WTC11 (cell line): ENCODE measurements at regions not wholly inside any gene's neighbourhood (a gene's known extent, or its start where the extent isn't known, plus 50 kb on each side); places are given as distances from the start of the nearest gene placed in this dataset.

Experiments
- ATAC-seq: fragments of 200-7000 bp; cut with Tn5 transposase; 2 replicates; pipeline ENCODE4 v1.10.0; 2021; ENCODE audit warnings: mild to moderate bottlenecking, moderate library complexity
- CTCF ChIA-PET: fragments of 300-600 bp; sonication (Branson Sonifier 250); formaldehyde crosslinking; loops from one replicate; lab custom pipeline; 2021; ENCODE audit warnings: antibody characterized with exemption; lab: Charles Lee
- POLR2A ChIA-PET: fragments of 350-600 bp; sonication (Branson Sonifier 250); formaldehyde crosslinking; loops from one replicate; lab custom pipeline; 2021; ENCODE audit warnings: antibody characterized with exemption; lab: Charles Lee
- DNase-seq: peaks from one replicate; pipeline ENCODE4 v3.0.0; 2021; ENCODE audit warnings: low spot score
- H3K27ac Mint-ChIP-seq: 2 replicates; pipeline ENCODE4 v1.8.0; 2021; ENCODE audit warnings: mixed read lengths
- H3K27me3 Mint-ChIP-seq: 2 replicates; pipeline ENCODE4 v1.8.0; 2021; ENCODE audit warnings: low read depth, mild to moderate bottlenecking, moderate library complexity, mixed read lengths
- H3K36me3 Mint-ChIP-seq: 2 replicates; pipeline ENCODE4 v1.8.0; 2021; ENCODE audit warnings: mixed read lengths
- H3K4me1 Mint-ChIP-seq: 2 replicates; pipeline ENCODE4 v1.8.0; 2022; ENCODE audit warnings: mixed read lengths
- H3K4me3 Mint-ChIP-seq: 2 replicates; pipeline ENCODE4 v1.8.0; 2021; ENCODE audit warnings: mild to moderate bottlenecking, moderate library complexity, mixed read lengths
- H3K9me3 Mint-ChIP-seq: 2 replicates; pipeline ENCODE4 v1.8.0; 2021; ENCODE audit warnings: mixed read lengths
- AFF4 ChIP-seq: sonication (generic); formaldehyde crosslinking; IDR thresholded peaks from 2 replicates; pipeline ENCODE4 v1.8.1; 2023; ENCODE audit warnings: mild to moderate bottlenecking, missing genetic modification reagents, borderline replicate concordance
- ATF1 ChIP-seq: sonication (generic); formaldehyde crosslinking; IDR thresholded peaks from 2 replicates; pipeline ENCODE4 v1.8.1; 2023; ENCODE audit warnings: mild to moderate bottlenecking, moderate library complexity, missing genetic modification reagents
- GABPB1 ChIP-seq: sonication (generic); formaldehyde crosslinking; IDR thresholded peaks from 2 replicates; pipeline ENCODE4 v1.8.1; 2023; ENCODE audit warnings: mild to moderate bottlenecking, missing genetic modification reagents
- HMGA2 ChIP-seq: fragments of 250-450 bp; sonication (Bioruptor Pico); IDR thresholded peaks from 2 replicates; pipeline ENCODE4 v1.4.0; 2021; ENCODE audit warnings: mild to moderate bottlenecking, moderate library complexity
- IRF1 ChIP-seq: sonication (generic); formaldehyde crosslinking; IDR thresholded peaks from 2 replicates; pipeline ENCODE4 v1.8.0; 2023; ENCODE audit warnings: missing genetic modification reagents
- JAZF1 ChIP-seq: fragments of 250-450 bp; sonication (Bioruptor Pico); IDR thresholded peaks from 2 replicates; pipeline ENCODE4 v1.9.0; 2021; ENCODE audit warnings: moderate library complexity, mild to moderate bottlenecking, inconsistent platforms
- KAT7 ChIP-seq: sonication (generic); formaldehyde crosslinking; IDR thresholded peaks from 2 replicates; pipeline ENCODE4 v1.8.1; 2023; ENCODE audit warnings: missing genetic modification reagents, mild to moderate bottlenecking, borderline replicate concordance
- NFATC4 ChIP-seq: fragments of 250-450 bp; sonication (Bioruptor Pico); IDR thresholded peaks from 2 replicates; pipeline ENCODE4 v1.9.0; 2021; ENCODE audit warnings: mild to moderate bottlenecking
- SMAD3 ChIP-seq: sonication (generic); formaldehyde crosslinking; IDR thresholded peaks from 2 replicates; pipeline ENCODE4 v1.8.0; 2022; ENCODE audit warnings: missing genetic modification reagents, mild to moderate bottlenecking, borderline replicate concordance
- TCF7 ChIP-seq: sonication (generic); formaldehyde crosslinking; IDR thresholded peaks from 2 replicates; pipeline ENCODE4 v1.8.0; 2022; ENCODE audit warnings: mild to moderate bottlenecking, low read depth, missing genetic modification reagents, moderate library complexity
- TEAD1 ChIP-seq: sonication (generic); formaldehyde crosslinking; IDR thresholded peaks from 2 replicates; pipeline ENCODE4 v1.8.0; 2022; ENCODE audit warnings: mild to moderate bottlenecking, missing genetic modification reagents
- ZNF263 ChIP-seq: sonication (generic); formaldehyde crosslinking; IDR thresholded peaks from 2 replicates; pipeline ENCODE4 v1.8.1; 2022; ENCODE audit warnings: low read depth, mild to moderate bottlenecking, moderate library complexity, missing genetic modification reagents
- ZNF396 ChIP-seq: fragments of 250-450 bp; sonication (Bioruptor Pico); IDR thresholded peaks from 2 replicates; pipeline ENCODE4 v1.8.0; 2021; ENCODE audit warnings: mild to moderate bottlenecking, moderate library complexity, borderline replicate concordance
- ZNF512 ChIP-seq: sonication (generic); formaldehyde crosslinking; IDR thresholded peaks from 2 replicates; pipeline ENCODE4 v1.8.1; 2022; ENCODE audit warnings: missing genetic modification reagents, borderline replicate concordance
- TF ChIP-seq, protein P1 (sequence below): sonication (generic); formaldehyde crosslinking; IDR thresholded peaks from 2 replicates; pipeline ENCODE4 v1.8.0; 2022; ENCODE audit warnings: missing genetic modification reagents
- TF ChIP-seq, protein P2 (sequence below): sonication (generic); formaldehyde crosslinking; IDR thresholded peaks from 2 replicates; pipeline ENCODE4 v1.8.1; 2023; ENCODE audit warnings: mild to moderate bottlenecking, missing genetic modification reagents

GRCh38 chr7:94149789-94150545 is 145.8 kb upstream of the BET1 start:
- Mint-ChIP-seq H3K4me1 (peaks cover 5% of the 10 kb centered on the region), H3K27ac (no peak overlapping the region), H3K9me3 (no peaks in the 10 kb centered on the region), H3K36me3 (no peaks in the 10 kb centered on the region), H3K4me3 (no peak overlapping the region), H3K27me3 (peaks cover 10% of the 10 kb centered on the region; the same call in 1 of the 2 replicates)
- ATAC-seq (no peak), DNase-seq (no peak)
- TF ChIP-seq IRF1 (CRISPR knock-in tag): no peak
- TF ChIP-seq, protein P1, sequence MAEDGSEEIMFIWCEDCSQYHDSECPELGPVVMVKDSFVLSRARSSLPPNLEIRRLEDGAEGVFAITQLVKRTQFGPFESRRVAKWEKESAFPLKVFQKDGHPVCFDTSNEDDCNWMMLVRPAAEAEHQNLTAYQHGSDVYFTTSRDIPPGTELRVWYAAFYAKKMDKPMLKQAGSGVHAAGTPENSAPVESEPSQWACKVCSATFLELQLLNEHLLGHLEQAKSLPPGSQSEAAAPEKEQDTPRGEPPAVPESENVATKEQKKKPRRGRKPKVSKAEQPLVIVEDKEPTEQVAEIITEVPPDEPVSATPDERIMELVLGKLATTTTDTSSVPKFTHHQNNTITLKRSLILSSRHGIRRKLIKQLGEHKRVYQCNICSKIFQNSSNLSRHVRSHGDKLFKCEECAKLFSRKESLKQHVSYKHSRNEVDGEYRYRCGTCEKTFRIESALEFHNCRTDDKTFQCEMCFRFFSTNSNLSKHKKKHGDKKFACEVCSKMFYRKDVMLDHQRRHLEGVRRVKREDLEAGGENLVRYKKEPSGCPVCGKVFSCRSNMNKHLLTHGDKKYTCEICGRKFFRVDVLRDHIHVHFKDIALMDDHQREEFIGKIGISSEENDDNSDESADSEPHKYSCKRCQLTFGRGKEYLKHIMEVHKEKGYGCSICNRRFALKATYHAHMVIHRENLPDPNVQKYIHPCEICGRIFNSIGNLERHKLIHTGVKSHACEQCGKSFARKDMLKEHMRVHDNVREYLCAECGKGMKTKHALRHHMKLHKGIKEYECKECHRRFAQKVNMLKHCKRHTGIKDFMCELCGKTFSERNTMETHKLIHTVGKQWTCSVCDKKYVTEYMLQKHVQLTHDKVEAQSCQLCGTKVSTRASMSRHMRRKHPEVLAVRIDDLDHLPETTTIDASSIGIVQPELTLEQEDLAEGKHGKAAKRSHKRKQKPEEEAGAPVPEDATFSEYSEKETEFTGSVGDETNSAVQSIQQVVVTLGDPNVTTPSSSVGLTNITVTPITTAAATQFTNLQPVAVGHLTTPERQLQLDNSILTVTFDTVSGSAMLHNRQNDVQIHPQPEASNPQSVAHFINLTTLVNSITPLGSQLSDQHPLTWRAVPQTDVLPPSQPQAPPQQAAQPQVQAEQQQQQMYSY: no peak
- no peak for TF ChIP-seq ATF1 (CRISPR knock-in tag)
- ChIA-PET CTCF (no interaction called here), POLR2A (no interaction called here)

GRCh38 chr7:94154182-94154581 is 150.0 kb upstream of the BET1 start:
- H3K36me3 Mint-ChIP-seq: no peaks in the 10 kb centered on the region
- ATAC-seq (no peak), DNase-seq (no peak)
- ChIA-PET POLR2A (no interaction called here), CTCF (no interaction called here)
- H3K4me3 Mint-ChIP-seq: no peak overlapping the region
- peaks cover 10% of the 10 kb centered on the region; the same call in 1 of the 2 replicates for H3K27me3 Mint-ChIP-seq
- H3K9me3 Mint-ChIP-seq: peaks cover 4% of the 10 kb centered on the region; the same call in 1 of the 2 replicates
- peaks cover 4% of the 10 kb centered on the region for H3K4me1 Mint-ChIP-seq
- TF ChIP-seq TEAD1 (no peak), HMGA2 (peak; percentile 95)
- TF ChIP-seq, all 79 proteins: peak for 1
- H3K27ac Mint-ChIP-seq: no peak overlapping the region

DNA sequence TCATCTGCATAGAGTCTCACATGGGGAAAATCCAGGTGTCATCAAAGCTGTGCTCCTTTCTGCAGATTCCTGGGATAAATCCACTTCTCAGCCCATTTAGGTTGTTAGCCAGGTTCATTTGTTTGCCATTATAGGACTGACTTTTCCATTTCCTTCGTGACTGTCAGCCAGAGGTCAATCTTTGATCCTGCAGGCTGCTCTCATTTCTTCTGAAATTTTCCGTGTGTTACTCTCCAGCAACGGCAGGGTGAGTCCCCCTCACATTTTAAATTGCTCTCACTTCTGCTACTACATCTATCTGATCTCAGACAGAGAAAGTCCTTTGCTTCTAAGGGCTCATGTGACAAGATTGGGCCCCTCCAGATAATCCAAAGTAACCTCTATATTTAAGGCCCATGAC is 150.7 kb upstream of the BET1 start:
- H3K4me3 Mint-ChIP-seq: no peak overlapping the region
- TF ChIP-seq TCF7: no peak
- TF ChIP-seq, protein P2, sequence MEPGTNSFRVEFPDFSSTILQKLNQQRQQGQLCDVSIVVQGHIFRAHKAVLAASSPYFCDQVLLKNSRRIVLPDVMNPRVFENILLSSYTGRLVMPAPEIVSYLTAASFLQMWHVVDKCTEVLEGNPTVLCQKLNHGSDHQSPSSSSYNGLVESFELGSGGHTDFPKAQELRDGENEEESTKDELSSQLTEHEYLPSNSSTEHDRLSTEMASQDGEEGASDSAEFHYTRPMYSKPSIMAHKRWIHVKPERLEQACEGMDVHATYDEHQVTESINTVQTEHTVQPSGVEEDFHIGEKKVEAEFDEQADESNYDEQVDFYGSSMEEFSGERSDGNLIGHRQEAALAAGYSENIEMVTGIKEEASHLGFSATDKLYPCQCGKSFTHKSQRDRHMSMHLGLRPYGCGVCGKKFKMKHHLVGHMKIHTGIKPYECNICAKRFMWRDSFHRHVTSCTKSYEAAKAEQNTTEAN: no peak
- no peak for TF ChIP-seq GABPB1 (CRISPR knock-in tag)
- TF ChIP-seq ZNF512 (CRISPR knock-in tag): no peak
- no peak for TF ChIP-seq ZNF263 (CRISPR knock-in tag)
- TF ChIP-seq IRF1 (CRISPR knock-in tag): no peak
- no peak for TF ChIP-seq KAT7 (CRISPR knock-in tag)
- no peak for TF ChIP-seq AFF4
- TF ChIP-seq JAZF1 (CRISPR knock-in tag): no peak
- TF ChIP-seq NFATC4: no peak
- TF ChIP-seq ZNF396 (CRISPR knock-in tag): no peak
- no peak for TF ChIP-seq SMAD3 (CRISPR knock-in tag)

More for the DNA sequence above, 150.7 kb upstream of the BET1 start:
- Mint-ChIP-seq H3K9me3 (peaks cover 4% of the 10 kb centered on the region; the same call in 1 of the 2 replicates), H3K4me1 (peaks cover 4% of the 10 kb centered on the region), H3K27me3 (peaks cover 7% of the 10 kb centered on the region; the same call in 1 of the 2 replicates), H3K27ac (no peak overlapping the region), H3K36me3 (no peaks in the 10 kb centered on the region)
- no peak for DNase-seq
- ChIA-PET CTCF (no interaction called here), POLR2A (no interaction called here)
- ATAC-seq: peak; percentile 32
